K562 (cell line): ENCODE measurements at regions not wholly inside any gene's neighbourhood (a gene's known extent, or its start where the extent isn't known, plus 50 kb on each side); places are given as distances from the start of the nearest gene placed in this dataset.

Experiments
- ATAC-seq: fragments of 200-7000 bp; cut with Tn5 transposase; 3 replicates; pipeline ENCODE4 v1.9.1; 2020; ENCODE audit warnings: moderate library complexity
- BruUV-seq: library from RNA; stranded (reverse); fragments of 400-500 nt; replicated peaks from 2 replicates; lab custom pipeline; 2021; lab: Mats Ljungman, UMichigan
- CTCF ChIA-PET: fragments of 300-600 bp; formaldehyde crosslinking; extraction: SDS; loops from one replicate; lab custom pipeline; 2021; ENCODE audit warnings: low intra/inter-chr PET ratio; lab: Yijun Ruan, JAX
- POLR2A ChIA-PET: fragments of 300-600, 350-650 bp; sonication (Branson Sonifier 250); formaldehyde crosslinking; extraction: SDS; loops from one replicate; lab custom pipeline; 2021; ENCODE audit warnings: antibody characterized with exemption, inconsistent platforms; lab: Yijun Ruan, JAX
- DNase-seq, 4 experiments: peaks; one replicate each; pipeline versions ENCODE4 v3.0.0 to v3.0.0-alpha.2; 2011 to 2018; ENCODE audit warnings: low spot score in 3 of 4, mixed read lengths in 3 of 4; ENCODE audit errors: extremely low read depth in 1 of 4
- FAIRE-seq: peaks from 2 replicates; lab custom pipeline; 2011; peaks lifted over from hg19 to GRCh38; lab: Jason Lieb, UNC
- H2AFZ ChIP-seq: 2 replicates; pipeline ENCODE4 v1.6.0; 2011; ENCODE audit warnings: low read depth, low read length, control low read depth, inconsistent platforms
- H3K27ac ChIP-seq: fragments of 200-600 bp; 3 replicates; pipeline ENCODE4 v1.8.0; 2011; ENCODE audit warnings: low read depth, mild to moderate bottlenecking, control low read depth, inconsistent platforms, low read length, moderate library complexity, mixed read lengths; ENCODE audit errors: extremely low read depth
- H3K27me3 ChIP-seq, 2 experiments: fragments of 300-600 bp in 1 of 2; 2 replicates in 1 of 2; 3 replicates in 1 of 2; pipeline versions ENCODE4 v1.6.0 to v1.8.0; 2011; ENCODE audit warnings: inconsistent platforms in 2 of 2, low read length in 2 of 2, mild to moderate bottlenecking in 1 of 2, mixed read lengths in 1 of 2, moderate library complexity in 1 of 2; ENCODE audit not compliant: control insufficient read depth in 2 of 2, insufficient read depth in 2 of 2
- H3K36me3 ChIP-seq: fragments of 300-600 bp; 3 replicates; pipeline ENCODE4 v1.8.0; 2011; ENCODE audit warnings: mild to moderate bottlenecking, low read length, inconsistent platforms; ENCODE audit not compliant: control insufficient read depth, insufficient read depth
- H3K4me1 ChIP-seq, 2 experiments: fragments of 200-600 bp in 1 of 2; replicated peaks in 1 of 2; 2 replicates in 1 of 2; 3 replicates in 1 of 2; pipeline versions ENCODE4 v1.5.1 to v1.8.0; 2011; ENCODE audit warnings: inconsistent platforms in 2 of 2, low read length in 2 of 2, mild to moderate bottlenecking in 1 of 2, mixed read lengths in 1 of 2, moderate library complexity in 1 of 2; ENCODE audit not compliant: control insufficient read depth in 2 of 2, insufficient read depth in 2 of 2
- H3K4me2 ChIP-seq: 2 replicates; pipeline ENCODE4 v1.6.1; 2011; ENCODE audit warnings: low read length, control low read depth, inconsistent platforms, mixed read lengths; ENCODE audit not compliant: insufficient read depth
- H3K4me3 ChIP-seq: fragments of 200-600 bp; sonication (generic), shearing (Covaris generic); 2 replicates; pipeline ENCODE4 v1.5.1; 2016; ENCODE audit warnings: control low read depth, inconsistent platforms
- H3K79me2 ChIP-seq: fragments of 200-600 bp; 3 replicates; pipeline ENCODE4 v1.8.0; 2011; ENCODE audit warnings: low read length, inconsistent platforms; ENCODE audit not compliant: control insufficient read depth, insufficient read depth
- H3K9ac ChIP-seq, 2 experiments: 2 replicates each; pipeline versions ENCODE4 v1.6.0 to v1.6.1; 2011; ENCODE audit warnings: low read depth in 2 of 2, low read length in 2 of 2, control low read depth in 1 of 2, inconsistent platforms in 1 of 2, mild to moderate bottlenecking in 1 of 2, mixed read lengths in 1 of 2; ENCODE audit not compliant: insufficient read depth in 1 of 2
- H3K9me1 ChIP-seq: one replicate; pipeline ENCODE4 v1.6.0; 2011; ENCODE audit warnings: inconsistent platforms, mild to moderate bottlenecking, low read length, moderate library complexity; ENCODE audit not compliant: control insufficient read depth, insufficient read depth
- H3K9me3 ChIP-seq: replicated peaks from 2 replicates; pipeline ENCODE4 v1.5.1; 2011; ENCODE audit warnings: low read depth, low read length, inconsistent platforms; ENCODE audit not compliant: control insufficient read depth, insufficient read depth
- H4K20me1 ChIP-seq: replicated peaks from 2 replicates; pipeline ENCODE4 v1.6.1; 2011; ENCODE audit warnings: low read length, inconsistent platforms, mixed read lengths; ENCODE audit not compliant: control insufficient read depth, insufficient read depth
- ARNT ChIP-seq, 2 experiments: fragments of 450-650 bp; IDR thresholded peaks; 2 replicates each; pipeline ENCODE4 v1.6.1; 2016; ENCODE audit warnings: mild to moderate bottlenecking in 1 of 2
- GTF2F1 ChIP-seq: IDR thresholded peaks from 2 replicates; pipeline ENCODE4 v1.6.1; 2011; ENCODE audit warnings: low read depth, low read length, improper control_type of control experiment
- HNRNPL ChIP-seq: fragments of 200-400 bp; formaldehyde crosslinking; IDR thresholded peaks from 2 replicates; pipeline ENCODE4 v1.6.1; 2017; ENCODE audit warnings: low read depth, mild to moderate bottlenecking, low read length
- MIER1 ChIP-seq: fragments of 450-650 bp; IDR thresholded peaks from 2 replicates; pipeline ENCODE4 v1.6.1; 2016; ENCODE audit warnings: antibody characterized with exemption, mild to moderate bottlenecking, low read depth
- MYBL2 ChIP-seq, 2 experiments: fragments of 450-650 bp in 1 of 2; sonication (generic) in 1 of 2; formaldehyde crosslinking in 1 of 2; IDR thresholded peaks; 2 replicates each; pipeline versions ENCODE4 v1.6.1 to v1.8.1; 2017 to 2022; ENCODE audit warnings: borderline replicate concordance in 1 of 2, inconsistent platforms in 1 of 2, low read depth in 1 of 2, mild to moderate bottlenecking in 1 of 2, missing genetic modification reagents in 1 of 2, moderate library complexity in 1 of 2
- POLR2A ChIP-seq: fragments of 450-650 bp; conservative IDR thresholded peaks from 2 replicates; pipeline ENCODE4 v1.6.1; 2016
- RBM39 ChIP-seq: fragments of 200-400 bp; formaldehyde crosslinking; optimal IDR thresholded peaks from 2 replicates; pipeline ENCODE3; 2018; ENCODE audit warnings: low read depth, low read length
- ZNF561 ChIP-seq: fragments of 450-650 bp; formaldehyde crosslinking; conservative IDR thresholded peaks from 2 replicates; pipeline ENCODE4 v1.4.0; 2020; ENCODE audit warnings: mild to moderate bottlenecking, moderate library complexity
- ZSCAN29 ChIP-seq: fragments of 450-650 bp; IDR thresholded peaks from 2 replicates; pipeline ENCODE4 v1.6.1; 2017
- WGBS: fragments of 100-300 bp; shearing (Covaris generic); methylation state at CpG from one replicate; pipeline ENCODE4 v1.1.6; 2016; ENCODE audit warnings: low coverage, mixed read lengths; ENCODE audit not compliant: insufficient coverage; ENCODE audit errors: missing lambda C conversion rate; 5-methylcytosine and 5-hydroxymethylcytosine counted together
- in situ Hi-C: fragments of 300-500 bp; cut with MboI; formaldehyde crosslinking; loops from 4 replicates; pipeline ENCODE4 v1.15.0; 2018; ENCODE audit warnings: inconsistent platforms, mixed read lengths
- intact Hi-C: fragments of 100-400 bp; cut with micrococcal nuclease; formaldehyde crosslinking; loops from 2 replicates; pipeline ENCODE4 v1.14.2; 2022
- TF ChIP-seq, protein P1 (sequence below): fragments of 250-450 bp; sonication (Bioruptor Pico); IDR thresholded peaks from 2 replicates; pipeline ENCODE4 v1.4.0; 2020; ENCODE audit warnings: mild to moderate bottlenecking, moderate library complexity
- TF ChIP-seq, protein P2 (sequence below): sonication (generic); formaldehyde crosslinking; IDR thresholded peaks from 2 replicates; pipeline ENCODE4 v1.8.0; 2022; ENCODE audit warnings: missing genetic modification reagents, mild to moderate bottlenecking, borderline replicate concordance
- TF ChIP-seq, protein P3 (sequence below), 3 experiments: fragments of 200-800 bp in 1 of 3; fragments of 250-450 bp in 1 of 3; fragments of 450-650 bp in 1 of 3; sonication (Bioruptor Pico) in 1 of 3; sonication (Bioruptor generic) in 1 of 3; formaldehyde crosslinking in 1 of 3; IDR thresholded peaks; 2 replicates each; pipeline versions ENCODE4 v1.6.1 to v1.8.0; 2016 to 2022; ENCODE audit warnings: mild to moderate bottlenecking in 2 of 3, missing genetic modification characterization in 2 of 3, missing compliant biosample characterization in 1 of 3, moderate library complexity in 1 of 3

DNA sequence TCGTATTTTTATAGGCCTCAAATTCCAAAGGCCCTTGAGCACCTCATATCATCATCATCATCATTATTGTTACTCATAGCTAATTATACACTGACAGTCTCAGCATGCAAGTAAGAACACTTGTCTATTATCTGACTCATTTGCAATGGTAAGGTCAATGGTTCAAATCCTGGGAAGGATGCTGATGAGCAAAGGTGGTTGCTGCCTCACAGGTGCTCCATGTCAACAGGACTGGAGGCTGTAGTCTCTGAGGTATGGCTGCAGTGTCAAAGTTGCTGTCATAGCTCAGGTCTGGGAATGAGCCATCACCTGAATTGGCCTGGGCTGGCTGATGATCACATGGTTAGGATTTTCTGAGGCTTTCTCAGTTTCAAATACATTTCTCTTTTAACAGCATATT is 379.3 kb downstream of the BCL11A start:
- no peak overlapping the region for H3K9ac ChIP-seq
- no peak overlapping the region for H3K27ac ChIP-seq
- H2AFZ ChIP-seq: no peak overlapping the region
- TF ChIP-seq, protein P1, sequence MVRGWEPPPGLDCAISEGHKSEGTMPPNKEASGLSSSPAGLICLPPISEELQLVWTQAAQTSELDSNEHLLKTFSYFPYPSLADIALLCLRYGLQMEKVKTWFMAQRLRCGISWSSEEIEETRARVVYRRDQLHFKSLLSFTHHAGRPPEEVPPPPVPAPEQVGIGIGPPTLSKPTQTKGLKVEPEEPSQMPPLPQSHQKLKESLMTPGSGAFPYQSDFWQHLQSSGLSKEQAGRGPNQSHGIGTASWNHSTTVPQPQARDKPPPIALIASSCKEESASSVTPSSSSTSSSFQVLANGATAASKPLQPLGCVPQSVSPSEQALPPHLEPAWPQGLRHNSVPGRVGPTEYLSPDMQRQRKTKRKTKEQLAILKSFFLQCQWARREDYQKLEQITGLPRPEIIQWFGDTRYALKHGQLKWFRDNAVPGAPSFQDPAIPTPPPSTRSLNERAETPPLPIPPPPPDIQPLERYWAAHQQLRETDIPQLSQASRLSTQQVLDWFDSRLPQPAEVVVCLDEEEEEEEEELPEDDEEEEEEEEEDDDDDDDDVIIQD (CRISPR knock-in tag): no peak
- TF ChIP-seq MIER1 (no peak), HNRNPL (no peak), ZSCAN29 (no peak), ARNT (IDR thresholded peaks at IDR 0.05) (no peak), MYBL2 (IDR thresholded peaks at IDR 0.05; ENCODE audit: low read depth) (no peak), MYBL2 (CRISPR knock-in tag; IDR thresholded peaks at IDR 0.05; ENCODE audit: borderline replicate concordance) (no peak), POLR2A (no peak), GTF2F1 (no peak), RBM39 (no peak), ZNF561 (CRISPR knock-in tag) (no peak)
- TF ChIP-seq, protein P2, sequence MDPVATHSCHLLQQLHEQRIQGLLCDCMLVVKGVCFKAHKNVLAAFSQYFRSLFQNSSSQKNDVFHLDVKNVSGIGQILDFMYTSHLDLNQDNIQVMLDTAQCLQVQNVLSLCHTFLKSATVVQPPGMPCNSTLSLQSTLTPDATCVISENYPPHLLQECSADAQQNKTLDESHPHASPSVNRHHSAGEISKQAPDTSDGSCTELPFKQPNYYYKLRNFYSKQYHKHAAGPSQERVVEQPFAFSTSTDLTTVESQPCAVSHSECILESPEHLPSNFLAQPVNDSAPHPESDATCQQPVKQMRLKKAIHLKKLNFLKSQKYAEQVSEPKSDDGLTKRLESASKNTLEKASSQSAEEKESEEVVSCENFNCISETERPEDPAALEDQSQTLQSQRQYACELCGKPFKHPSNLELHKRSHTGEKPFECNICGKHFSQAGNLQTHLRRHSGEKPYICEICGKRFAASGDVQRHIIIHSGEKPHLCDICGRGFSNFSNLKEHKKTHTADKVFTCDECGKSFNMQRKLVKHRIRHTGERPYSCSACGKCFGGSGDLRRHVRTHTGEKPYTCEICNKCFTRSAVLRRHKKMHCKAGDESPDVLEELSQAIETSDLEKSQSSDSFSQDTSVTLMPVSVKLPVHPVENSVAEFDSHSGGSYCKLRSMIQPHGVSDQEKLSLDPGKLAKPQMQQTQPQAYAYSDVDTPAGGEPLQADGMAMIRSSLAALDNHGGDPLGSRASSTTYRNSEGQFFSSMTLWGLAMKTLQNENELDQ (CRISPR knock-in tag): no peak
- TF ChIP-seq, protein P3, sequence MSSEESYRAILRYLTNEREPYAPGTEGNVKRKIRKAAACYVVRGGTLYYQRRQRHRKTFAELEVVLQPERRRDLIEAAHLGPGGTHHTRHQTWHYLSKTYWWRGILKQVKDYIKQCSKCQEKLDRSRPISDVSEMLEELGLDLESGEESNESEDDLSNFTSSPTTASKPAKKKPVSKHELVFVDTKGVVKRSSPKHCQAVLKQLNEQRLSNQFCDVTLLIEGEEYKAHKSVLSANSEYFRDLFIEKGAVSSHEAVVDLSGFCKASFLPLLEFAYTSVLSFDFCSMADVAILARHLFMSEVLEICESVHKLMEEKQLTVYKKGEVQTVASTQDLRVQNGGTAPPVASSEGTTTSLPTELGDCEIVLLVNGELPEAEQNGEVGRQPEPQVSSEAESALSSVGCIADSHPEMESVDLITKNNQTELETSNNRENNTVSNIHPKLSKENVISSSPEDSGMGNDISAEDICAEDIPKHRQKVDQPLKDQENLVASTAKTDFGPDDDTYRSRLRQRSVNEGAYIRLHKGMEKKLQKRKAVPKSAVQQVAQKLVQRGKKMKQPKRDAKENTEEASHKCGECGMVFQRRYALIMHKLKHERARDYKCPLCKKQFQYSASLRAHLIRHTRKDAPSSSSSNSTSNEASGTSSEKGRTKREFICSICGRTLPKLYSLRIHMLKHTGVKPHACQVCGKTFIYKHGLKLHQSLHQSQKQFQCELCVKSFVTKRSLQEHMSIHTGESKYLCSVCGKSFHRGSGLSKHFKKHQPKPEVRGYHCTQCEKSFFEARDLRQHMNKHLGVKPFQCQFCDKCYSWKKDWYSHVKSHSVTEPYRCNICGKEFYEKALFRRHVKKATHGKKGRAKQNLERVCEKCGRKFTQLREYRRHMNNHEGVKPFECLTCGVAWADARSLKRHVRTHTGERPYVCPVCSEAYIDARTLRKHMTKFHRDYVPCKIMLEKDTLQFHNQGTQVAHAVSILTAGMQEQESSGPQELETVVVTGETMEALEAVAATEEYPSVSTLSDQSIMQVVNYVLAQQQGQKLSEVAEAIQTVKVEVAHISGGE (CRISPR knock-in tag; IDR thresholded peaks at IDR 0.05): no peak
- no peaks in the 10 kb centered on the region for H3K9me3 ChIP-seq
- intact Hi-C loops: no loop called here
- ChIA-PET CTCF (no interaction called here), POLR2A (interaction anchor here (0.6 kb wide), 1 partner anchor 348 kb away, joined by 3 read pairs; no protein-coding TSS in a partner anchor)
- 0% methylated on average over 1 of the region's 1 CpG for WGBS
- FAIRE-seq (no peak), ATAC-seq (no peak), DNase-seq (no peak)
- in situ Hi-C loops: no loop called here
- no TSS peak for BruUV-seq
- H3K4me2 ChIP-seq: no peak overlapping the region
- no peak overlapping the region for H3K4me3 ChIP-seq
- no peaks in the 10 kb centered on the region for H4K20me1 ChIP-seq
- H3K9me1 ChIP-seq: no peaks in the 10 kb centered on the region
- no peaks in the 10 kb centered on the region for H3K27me3 ChIP-seq
- H3K4me1 ChIP-seq: no peaks in the 10 kb centered on the region
- H3K79me2 ChIP-seq: no peaks in the 10 kb centered on the region
- no peaks in the 10 kb centered on the region for H3K36me3 ChIP-seq
